Neural cell (in vitro differentiated cells): ENCODE measurements at regions not wholly inside any gene's neighbourhood (a gene's known extent, or its start where the extent isn't known, plus 50 kb on each side); places are given as distances from the start of the nearest gene placed in this dataset.

ENCODE experiments used
- CTCF ChIP-seq: fragments of 450-650 bp; IDR thresholded peaks from 2 replicates; pipeline ENCODE4 v1.5.1; 2014; ENCODE audit warnings: antibody characterized with exemption, mild to moderate bottlenecking, moderate library complexity; ENCODE audit not compliant: poor library complexity, severe bottlenecking
- EZH2 ChIP-seq: fragments of 200-600, 300-800 bp; shearing (Covaris generic), sonication (generic); IDR thresholded peaks from 2 replicates; pipeline ENCODE4 v1.6.1; 2014; ENCODE audit warnings: antibody characterized with exemption, low read length, borderline replicate concordance, mild to moderate bottlenecking; ENCODE audit not compliant: insufficient read depth, poor library complexity, severe bottlenecking
- POLR2AphosphoS5 ChIP-seq: IDR thresholded peaks from 2 replicates; pipeline ENCODE4 v1.6.1; 2012
- SMC3 ChIP-seq: fragments of 450-650 bp; conservative IDR thresholded peaks from 2 replicates; pipeline ENCODE4 v1.6.1; 2014; ENCODE audit warnings: antibody characterized with exemption, mild to moderate bottlenecking, moderate library complexity; ENCODE audit not compliant: poor library complexity

DNA sequence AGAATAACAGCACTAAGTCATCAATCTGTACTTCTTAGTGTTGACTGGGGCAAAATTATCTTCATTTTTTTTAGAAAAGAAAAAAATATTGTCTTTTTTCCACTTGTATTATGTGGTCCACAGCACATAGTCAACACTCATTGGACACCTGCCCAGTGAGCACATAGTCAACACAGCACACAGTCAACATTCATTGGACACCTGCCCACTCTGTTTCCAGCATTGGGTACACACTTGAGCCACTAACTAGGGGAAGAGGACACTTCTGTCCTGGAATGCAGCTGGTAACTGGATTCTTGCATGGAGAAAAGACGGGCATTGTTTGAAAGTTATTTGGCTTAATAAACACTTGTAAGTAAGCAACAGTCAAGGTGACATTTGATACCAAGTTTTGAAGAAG, 898.2 kb downstream of the CDY2B start:
- TF ChIP-seq CTCF = no peak
- no peak for TF ChIP-seq EZH2
- TF ChIP-seq SMC3 = no peak
- TF ChIP-seq POLR2AphosphoS5 = no peak
